GM23338 (cell line): ENCODE measurements at regions not wholly inside any gene's neighbourhood (a gene's known extent, or its start where the extent isn't known, plus 50 kb on each side); places are given as distances from the start of the nearest gene placed in this dataset.

Source experiments
- ATAC-seq: fragments of 200-7000 bp; cut with Tn5 transposase; 3 replicates; pipeline ENCODE4 v1.9.1; 2020
- DNase-seq: peaks from one replicate; pipeline ENCODE4 v3.0.0-alpha.2; 2015; ENCODE audit warnings: low spot score
- H2AFZ ChIP-seq: fragments of 200-600 bp; sonication (generic); 2 replicates; pipeline ENCODE4 v1.8.0; 2016; ENCODE audit warnings: antibody characterized with exemption, mild to moderate bottlenecking, moderate library complexity
- H3F3A ChIP-seq: fragments of 200-600 bp; sonication (generic); replicated peaks from 2 replicates; pipeline ENCODE4 v1.8.0; 2017; ENCODE audit warnings: antibody characterized with exemption, mixed run types, low read depth
- H3K27ac ChIP-seq: fragments of 200-600 bp; sonication (generic); 2 replicates; pipeline ENCODE4 v1.6.1; 2016; ENCODE audit warnings: low read depth
- H3K27me3 ChIP-seq: fragments of 200-600 bp; sonication (generic); 2 replicates; pipeline ENCODE4 v1.8.0; 2016; ENCODE audit warnings: mild to moderate bottlenecking, mixed run types, moderate library complexity; ENCODE audit not compliant: insufficient read depth
- H3K36me3 ChIP-seq: fragments of 200-600 bp; sonication (generic); 2 replicates; pipeline ENCODE4 v1.8.0; 2016; ENCODE audit warnings: mild to moderate bottlenecking; ENCODE audit not compliant: insufficient read depth
- H3K4me1 ChIP-seq: fragments of 200-600 bp; sonication (generic); 2 replicates; pipeline ENCODE4 v1.8.0; 2016; ENCODE audit warnings: mild to moderate bottlenecking, moderate library complexity; ENCODE audit not compliant: insufficient read depth
- H3K4me2 ChIP-seq: fragments of 200-600 bp; sonication (generic); 2 replicates; pipeline ENCODE4 v1.7.1; 2017; ENCODE audit warnings: mixed run types
- H3K4me3 ChIP-seq: fragments of 200-600 bp; sonication (generic); 2 replicates; pipeline ENCODE4 v1.6.1; 2016; ENCODE audit warnings: mixed run types
- H3K79me2 ChIP-seq: fragments of 200-600 bp; sonication (generic); replicated peaks from 2 replicates; pipeline ENCODE4 v1.8.0; 2017; ENCODE audit warnings: mild to moderate bottlenecking; ENCODE audit not compliant: insufficient read depth
- H3K9me2 ChIP-seq: fragments of 200-600 bp; sonication (generic); 2 replicates; pipeline ENCODE4 v1.8.0; 2017; ENCODE audit not compliant: insufficient read depth
- H4K20me1 ChIP-seq: fragments of 200-600 bp; sonication (generic); replicated peaks from 2 replicates; pipeline ENCODE4 v1.8.0; 2017; ENCODE audit warnings: mild to moderate bottlenecking; ENCODE audit not compliant: insufficient read depth
- H3K27ac Mint-ChIP-seq: 2 replicates; pipeline ENCODE4 v1.8.0; 2020; ENCODE audit warnings: inconsistent platforms, mild to moderate bottlenecking, moderate library complexity, mixed read lengths
- H3K27me3 Mint-ChIP-seq: 3 replicates; pipeline ENCODE4 v1.8.0; 2022; ENCODE audit warnings: low read depth, mild to moderate bottlenecking, moderate library complexity, mixed read lengths, inconsistent platforms; ENCODE audit not compliant: insufficient read depth, poor library complexity
- H3K36me3 Mint-ChIP-seq: 3 replicates; pipeline ENCODE4 v1.8.0; 2021; ENCODE audit warnings: low read depth, mild to moderate bottlenecking, inconsistent platforms, moderate library complexity, mixed read lengths
- H3K4me1 Mint-ChIP-seq: 3 replicates; pipeline ENCODE4 v1.8.0; 2020; ENCODE audit warnings: mild to moderate bottlenecking, inconsistent platforms, mixed read lengths
- H3K4me3 Mint-ChIP-seq: 3 replicates; pipeline ENCODE4 v1.8.0; 2021; ENCODE audit warnings: moderate library complexity, mild to moderate bottlenecking, inconsistent platforms, mixed read lengths
- H3K9me3 Mint-ChIP-seq: 3 replicates; pipeline ENCODE4 v1.8.0; 2020; ENCODE audit warnings: moderate library complexity, mild to moderate bottlenecking, inconsistent platforms, mixed read lengths
- EZH2phosphoT487 ChIP-seq: fragments of 200-600 bp; sonication (generic); IDR thresholded peaks from one replicate; pipeline ENCODE4 v1.8.1; 2018; ENCODE audit warnings: antibody characterized with exemption; ENCODE audit not compliant: unreplicated experiment
- NANOG ChIP-seq: IDR thresholded peaks from 2 replicates; pipeline ENCODE4 v1.6.1; 2016; ENCODE audit warnings: antibody characterized with exemption, borderline replicate concordance
- TF ChIP-seq, protein P1 (sequence below): fragments of 250-450 bp; sonication (Bioruptor Pico); IDR thresholded peaks from 2 replicates; pipeline ENCODE4 v1.5.0; 2020; ENCODE audit warnings: mild to moderate bottlenecking, moderate library complexity

GRCh38 chr11:109086931-109087330 is 335.1 kb upstream of the C11orf87 start:
- no peak overlapping the region for H3K4me2 ChIP-seq
- DNase-seq, result no peak

More at GRCh38 chr11:109086931-109087330, 335.1 kb upstream of the C11orf87 start:
- no peak overlapping the region for H3K27ac ChIP-seq
- H3K4me1 ChIP-seq, result no peaks in the 10 kb centered on the region
- TF ChIP-seq EZH2phosphoT487 (no peak), NANOG (no peak)
- TF ChIP-seq, protein P1, sequence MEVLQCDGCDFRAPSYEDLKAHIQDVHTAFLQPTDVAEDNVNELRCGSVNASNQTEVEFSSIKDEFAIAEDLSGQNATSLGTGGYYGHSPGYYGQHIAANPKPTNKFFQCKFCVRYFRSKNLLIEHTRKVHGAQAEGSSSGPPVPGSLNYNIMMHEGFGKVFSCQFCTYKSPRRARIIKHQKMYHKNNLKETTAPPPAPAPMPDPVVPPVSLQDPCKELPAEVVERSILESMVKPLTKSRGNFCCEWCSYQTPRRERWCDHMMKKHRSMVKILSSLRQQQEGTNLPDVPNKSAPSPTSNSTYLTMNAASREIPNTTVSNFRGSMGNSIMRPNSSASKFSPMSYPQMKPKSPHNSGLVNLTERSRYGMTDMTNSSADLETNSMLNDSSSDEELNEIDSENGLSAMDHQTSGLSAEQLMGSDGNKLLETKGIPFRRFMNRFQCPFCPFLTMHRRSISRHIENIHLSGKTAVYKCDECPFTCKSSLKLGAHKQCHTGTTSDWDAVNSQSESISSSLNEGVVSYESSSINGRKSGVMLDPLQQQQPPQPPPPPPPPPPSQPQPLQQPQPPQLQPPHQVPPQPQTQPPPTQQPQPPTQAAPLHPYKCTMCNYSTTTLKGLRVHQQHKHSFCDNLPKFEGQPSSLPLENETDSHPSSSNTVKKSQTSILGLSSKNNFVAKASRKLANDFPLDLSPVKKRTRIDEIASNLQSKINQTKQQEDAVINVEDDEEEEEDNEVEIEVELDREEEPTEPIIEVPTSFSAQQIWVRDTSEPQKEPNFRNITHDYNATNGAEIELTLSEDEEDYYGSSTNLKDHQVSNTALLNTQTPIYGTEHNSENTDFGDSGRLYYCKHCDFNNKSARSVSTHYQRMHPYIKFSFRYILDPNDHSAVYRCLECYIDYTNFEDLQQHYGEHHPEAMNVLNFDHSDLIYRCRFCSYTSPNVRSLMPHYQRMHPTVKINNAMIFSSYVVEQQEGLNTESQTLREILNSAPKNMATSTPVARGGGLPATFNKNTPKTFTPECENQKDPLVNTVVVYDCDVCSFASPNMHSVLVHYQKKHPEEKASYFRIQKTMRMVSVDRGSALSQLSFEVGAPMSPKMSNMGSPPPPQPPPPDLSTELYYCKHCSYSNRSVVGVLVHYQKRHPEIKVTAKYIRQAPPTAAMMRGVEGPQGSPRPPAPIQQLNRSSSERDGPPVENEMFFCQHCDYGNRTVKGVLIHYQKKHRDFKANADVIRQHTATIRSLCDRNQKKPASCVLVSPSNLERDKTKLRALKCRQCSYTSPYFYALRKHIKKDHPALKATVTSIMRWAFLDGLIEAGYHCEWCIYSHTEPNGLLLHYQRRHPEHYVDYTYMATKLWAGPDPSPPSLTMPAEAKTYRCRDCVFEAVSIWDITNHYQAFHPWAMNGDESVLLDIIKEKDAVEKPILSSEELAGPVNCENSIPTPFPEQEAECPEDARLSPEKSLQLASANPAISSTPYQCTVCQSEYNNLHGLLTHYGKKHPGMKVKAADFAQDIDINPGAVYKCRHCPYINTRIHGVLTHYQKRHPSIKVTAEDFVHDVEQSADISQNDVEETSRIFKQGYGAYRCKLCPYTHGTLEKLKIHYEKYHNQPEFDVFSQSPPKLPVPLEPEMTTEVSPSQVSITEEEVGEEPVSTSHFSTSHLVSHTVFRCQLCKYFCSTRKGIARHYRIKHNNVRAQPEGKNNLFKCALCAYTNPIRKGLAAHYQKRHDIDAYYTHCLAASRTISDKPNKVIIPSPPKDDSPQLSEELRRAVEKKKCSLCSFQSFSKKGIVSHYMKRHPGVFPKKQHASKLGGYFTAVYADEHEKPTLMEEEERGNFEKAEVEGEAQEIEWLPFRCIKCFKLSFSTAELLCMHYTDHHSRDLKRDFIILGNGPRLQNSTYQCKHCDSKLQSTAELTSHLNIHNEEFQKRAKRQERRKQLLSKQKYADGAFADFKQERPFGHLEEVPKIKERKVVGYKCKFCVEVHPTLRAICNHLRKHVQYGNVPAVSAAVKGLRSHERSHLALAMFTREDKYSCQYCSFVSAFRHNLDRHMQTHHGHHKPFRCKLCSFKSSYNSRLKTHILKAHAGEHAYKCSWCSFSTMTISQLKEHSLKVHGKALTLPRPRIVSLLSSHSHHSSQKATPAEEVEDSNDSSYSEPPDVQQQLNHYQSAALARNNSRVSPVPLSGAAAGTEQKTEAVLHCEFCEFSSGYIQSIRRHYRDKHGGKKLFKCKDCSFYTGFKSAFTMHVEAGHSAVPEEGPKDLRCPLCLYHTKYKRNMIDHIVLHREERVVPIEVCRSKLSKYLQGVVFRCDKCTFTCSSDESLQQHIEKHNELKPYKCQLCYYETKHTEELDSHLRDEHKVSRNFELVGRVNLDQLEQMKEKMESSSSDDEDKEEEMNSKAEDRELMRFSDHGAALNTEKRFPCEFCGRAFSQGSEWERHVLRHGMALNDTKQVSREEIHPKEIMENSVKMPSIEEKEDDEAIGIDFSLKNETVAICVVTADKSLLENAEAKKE (CRISPR knock-in tag), result no peak
- peaks cover 7% of the 10 kb centered on the region; the same call in 2 of the 3 replicates for H3K36me3 Mint-ChIP-seq
- no peaks in the 10 kb centered on the region for H3K27me3 ChIP-seq
- no peaks in the 10 kb centered on the region; the same call in 2 of the 3 replicates for H3K4me1 Mint-ChIP-seq
- no peak overlapping the region for H3K4me3 Mint-ChIP-seq
- no peak overlapping the region for H3K27ac Mint-ChIP-seq
- no peaks in the 10 kb centered on the region for H3F3A ChIP-seq
- H4K20me1 ChIP-seq, result no peaks in the 10 kb centered on the region
- peaks cover 1% of the 10 kb centered on the region for H3K27me3 Mint-ChIP-seq
- no peak overlapping the region for H2AFZ ChIP-seq
- no peak overlapping the region for H3K4me3 ChIP-seq
- no peaks in the 10 kb centered on the region for H3K79me2 ChIP-seq
- H3K36me3 ChIP-seq, result no peaks in the 10 kb centered on the region
- no peak for ATAC-seq
- H3K9me2 ChIP-seq, result peaks cover 3% of the 10 kb centered on the region; the same call in 1 of the 2 replicates
- peaks cover 25% of the 10 kb centered on the region for H3K9me3 Mint-ChIP-seq
